ENCODE measurements at regions not wholly inside any gene's neighbourhood (a gene's known extent, or its start where the extent isn't known, plus 50 kb on each side); places are given as distances from the start of the nearest gene placed in this dataset.

GRCh38 chr15:49734831-49735508 lies 114.1 kb downstream of the DTWD1 start:
- Mint-ChIP-seq H3K36me3 (ENCODE audit: low read depth) (peaks cover 3% of the 10 kb centered on the region), H3K27ac (ENCODE audit: unreplicated experiment) (no peak overlapping the region), H3K4me1 (ENCODE audit: low read depth) (no peaks in the 10 kb centered on the region), H3K9me3 (ENCODE audit: low read depth) (peaks cover 9% of the 10 kb centered on the region), H3K27me3 (ENCODE audit: low read depth) (peaks cover 19% of the 10 kb centered on the region), H3K4me3 (ENCODE audit: unreplicated experiment) (no peak overlapping the region)
- DNase-seq (ENCODE audit: low spot score): no peak
- TF ChIP-seq, protein P1, sequence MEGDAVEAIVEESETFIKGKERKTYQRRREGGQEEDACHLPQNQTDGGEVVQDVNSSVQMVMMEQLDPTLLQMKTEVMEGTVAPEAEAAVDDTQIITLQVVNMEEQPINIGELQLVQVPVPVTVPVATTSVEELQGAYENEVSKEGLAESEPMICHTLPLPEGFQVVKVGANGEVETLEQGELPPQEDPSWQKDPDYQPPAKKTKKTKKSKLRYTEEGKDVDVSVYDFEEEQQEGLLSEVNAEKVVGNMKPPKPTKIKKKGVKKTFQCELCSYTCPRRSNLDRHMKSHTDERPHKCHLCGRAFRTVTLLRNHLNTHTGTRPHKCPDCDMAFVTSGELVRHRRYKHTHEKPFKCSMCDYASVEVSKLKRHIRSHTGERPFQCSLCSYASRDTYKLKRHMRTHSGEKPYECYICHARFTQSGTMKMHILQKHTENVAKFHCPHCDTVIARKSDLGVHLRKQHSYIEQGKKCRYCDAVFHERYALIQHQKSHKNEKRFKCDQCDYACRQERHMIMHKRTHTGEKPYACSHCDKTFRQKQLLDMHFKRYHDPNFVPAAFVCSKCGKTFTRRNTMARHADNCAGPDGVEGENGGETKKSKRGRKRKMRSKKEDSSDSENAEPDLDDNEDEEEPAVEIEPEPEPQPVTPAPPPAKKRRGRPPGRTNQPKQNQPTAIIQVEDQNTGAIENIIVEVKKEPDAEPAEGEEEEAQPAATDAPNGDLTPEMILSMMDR (IDR thresholded peaks at IDR 0.05): no peak

DNA sequence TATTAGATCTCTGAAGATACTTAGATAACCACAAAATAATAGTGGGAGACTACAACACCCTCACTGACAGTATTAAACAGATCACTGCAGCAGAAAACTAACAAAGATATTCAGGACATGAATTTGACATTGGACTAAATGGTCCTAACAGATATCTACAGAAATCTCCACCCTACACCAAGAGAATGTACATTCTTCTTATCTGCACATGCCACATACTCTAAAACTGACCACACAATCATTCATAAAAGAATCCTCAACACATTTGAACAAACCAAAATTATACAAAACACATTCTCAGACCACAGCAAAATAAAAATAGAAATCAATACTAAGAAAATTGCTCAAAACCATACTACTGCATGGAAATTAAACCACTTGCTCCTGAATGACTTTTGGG lies 116.3 kb downstream of the DTWD1 start:
- H3K36me3 Mint-ChIP-seq (ENCODE audit: low read depth): no peaks in the 10 kb centered on the region
- H3K4me1 Mint-ChIP-seq (ENCODE audit: low read depth): no peaks in the 10 kb centered on the region
- peaks cover 5% of the 10 kb centered on the region for H3K9me3 Mint-ChIP-seq (ENCODE audit: low read depth)
- H3K27ac Mint-ChIP-seq (ENCODE audit: unreplicated experiment): no peak overlapping the region
- DNase-seq (ENCODE audit: low spot score): no peak
- TF ChIP-seq, protein P1 (IDR thresholded peaks at IDR 0.05): no peak
- H3K27me3 Mint-ChIP-seq (ENCODE audit: low read depth): peaks cover 21% of the 10 kb centered on the region
- no peak overlapping the region for H3K4me3 Mint-ChIP-seq (ENCODE audit: unreplicated experiment)

- peaks cover 13% of the 10 kb centered on the region for H3K9me3 Mint-ChIP-seq (ENCODE audit: low read depth)
- H3K4me1 Mint-ChIP-seq (ENCODE audit: low read depth): no peaks in the 10 kb centered on the region
- no peak overlapping the region for H3K27ac Mint-ChIP-seq (ENCODE audit: unreplicated experiment)
- H3K27me3 Mint-ChIP-seq (ENCODE audit: low read depth): peaks cover 31% of the 10 kb centered on the region
- TF ChIP-seq, protein P1 (IDR thresholded peaks at IDR 0.05): no peak
- H3K36me3 Mint-ChIP-seq (ENCODE audit: low read depth): no peaks in the 10 kb centered on the region
- DNase-seq (ENCODE audit: low spot score): no peak
- no peak overlapping the region for H3K4me3 Mint-ChIP-seq (ENCODE audit: unreplicated experiment)
Observed at GRCh38 chr15:49741712-49742111, 120.9 kb downstream of the DTWD1 start.

DNA sequence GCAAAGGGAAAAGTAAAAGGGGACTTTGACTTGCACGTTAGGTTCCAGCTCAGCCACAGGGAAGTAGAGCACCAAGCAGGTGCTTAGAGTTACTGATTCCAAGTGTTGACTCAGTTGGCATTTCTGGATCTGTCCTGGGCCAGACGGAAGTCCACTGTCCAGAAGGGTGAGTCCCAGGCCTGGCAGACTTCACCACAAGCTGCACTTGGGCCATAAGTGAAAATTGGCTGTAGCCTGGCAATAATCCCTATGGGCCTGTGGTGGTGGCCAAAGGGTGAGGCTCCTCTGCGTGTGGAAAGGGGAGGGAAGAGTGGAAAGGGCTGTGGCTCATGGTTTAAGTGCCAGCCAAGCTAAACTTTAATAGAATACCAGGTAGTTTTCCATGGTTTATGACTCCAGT lies 121.5 kb downstream of the DTWD1 start:
- Mint-ChIP-seq H3K27ac (ENCODE audit: unreplicated experiment) (no peak overlapping the region), H3K27me3 (ENCODE audit: low read depth) (peaks cover 28% of the 10 kb centered on the region), H3K4me1 (ENCODE audit: low read depth) (no peaks in the 10 kb centered on the region), H3K36me3 (ENCODE audit: low read depth) (no peaks in the 10 kb centered on the region), H3K4me3 (ENCODE audit: unreplicated experiment) (no peak overlapping the region), H3K9me3 (ENCODE audit: low read depth) (peaks cover 13% of the 10 kb centered on the region)
- TF ChIP-seq, protein P1 (IDR thresholded peaks at IDR 0.05): no peak
- no peak for DNase-seq (ENCODE audit: low spot score)

DNA sequence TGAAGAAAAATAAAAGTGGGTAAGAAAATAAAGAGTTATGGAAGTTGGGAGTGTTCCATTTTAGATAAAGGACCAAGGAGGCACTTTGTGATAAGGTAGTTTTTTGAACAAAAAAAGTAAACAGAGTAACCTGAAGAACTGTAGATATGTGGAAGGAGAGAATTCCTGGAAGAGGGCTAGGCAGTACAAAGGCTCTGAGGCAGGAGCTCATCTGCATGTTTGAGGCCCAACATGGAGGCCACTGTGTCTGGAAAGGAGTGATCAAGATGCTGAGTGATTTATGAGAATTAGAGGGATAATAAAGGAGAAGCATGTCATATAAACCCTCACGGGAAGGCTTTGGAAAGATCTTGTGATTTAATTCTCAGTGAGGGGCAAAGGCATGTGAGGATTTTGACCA lies 126.5 kb downstream of the DTWD1 start:
- TF ChIP-seq, protein P1 (IDR thresholded peaks at IDR 0.05): no peak
- no peak for DNase-seq (ENCODE audit: low spot score)
- peaks cover 13% of the 10 kb centered on the region for H3K9me3 Mint-ChIP-seq (ENCODE audit: low read depth)

More for the DNA sequence above, 126.5 kb downstream of the DTWD1 start:
- Mint-ChIP-seq H3K27ac (ENCODE audit: unreplicated experiment) (no peak overlapping the region), H3K27me3 (ENCODE audit: low read depth) (peaks cover 10% of the 10 kb centered on the region), H3K4me3 (ENCODE audit: unreplicated experiment) (no peak overlapping the region), H3K4me1 (ENCODE audit: low read depth) (no peaks in the 10 kb centered on the region), H3K36me3 (ENCODE audit: low read depth) (no peaks in the 10 kb centered on the region)
